Transverse colon (tissue), 4 donors: ENCODE measurements at regions not wholly inside any gene's neighbourhood (a gene's known extent, or its start where the extent isn't known, plus 50 kb on each side); places are given as distances from the start of the nearest gene placed in this dataset.

ENCODE experiments used
- DNase-seq: peaks from one replicate; pipeline ENCODE4 v3.0.0-alpha.2; 2019
- H3K27ac ChIP-seq, 4 donors: fragments of 200-600 bp; sonication (generic); 2 replicates each; pipeline ENCODE4 v1.5.1; 2016 to 2018; ENCODE audit warnings: inconsistent platforms in 4 of 4
- H3K27me3 ChIP-seq: fragments of 200-600 bp; sonication (generic); 2 replicates; pipeline ENCODE4 v1.5.1; 2017; ENCODE audit warnings: inconsistent platforms
- H3K36me3 ChIP-seq, 4 donors: fragments of 200-600 bp; sonication (generic); 2 replicates each; pipeline ENCODE4 v1.5.1; 2017 to 2019; ENCODE audit warnings: inconsistent platforms in 4 of 4
- H3K4me1 ChIP-seq, 4 donors: fragments of 200-600 bp; sonication (generic); 2 replicates each; pipeline ENCODE4 v1.5.1; 2017 to 2020; ENCODE audit warnings: inconsistent platforms in 4 of 4
- H3K4me3 ChIP-seq, 4 donors: fragments of 200-600 bp; sonication (generic); 1 replicate in 1 of 4; 2 replicates in 3 of 4; pipeline versions ENCODE4 v1.5.1 to v1.6.1; 2017 to 2019; ENCODE audit warnings: inconsistent platforms in 4 of 4
- H3K9me3 ChIP-seq, 2 donors: fragments of 200-600 bp; sonication (generic); 2 replicates each; pipeline ENCODE4 v1.5.1; 2017 to 2019; ENCODE audit warnings: inconsistent platforms in 2 of 2
- EP300 ChIP-seq: sonication (generic); formaldehyde crosslinking; IDR thresholded peaks from one replicate; pipeline ENCODE4 v1.6.1; 2017; ENCODE audit warnings: antibody characterized with exemption, low read depth
- POLR2A ChIP-seq: fragments of 450-650 bp; IDR thresholded peaks from one replicate; pipeline ENCODE4 v1.6.1; 2016; ENCODE audit warnings: antibody characterized with exemption, mild to moderate bottlenecking, moderate library complexity
- POLR2AphosphoS5 ChIP-seq, 3 donors: sonication (generic); formaldehyde crosslinking; IDR thresholded peaks; one replicate each; pipeline ENCODE4 v1.6.1; 2016; ENCODE audit warnings: antibody characterized with exemption in 3 of 3
- WGBS, 2 donors: methylation state at CpG; one replicate each; pipeline ENCODE4 v1.1.5; 2018; ENCODE audit warnings: low coverage in 1 of 2; 5-methylcytosine and 5-hydroxymethylcytosine counted together
- in situ Hi-C, 4 donors: fragments of 200-750 bp; cut with MboI; loops; one replicate each; pipeline versions ENCODE4 v1.15.0 to v1.15.1; 2017; ENCODE audit warnings: low sequenced_read_pairs in 3 of 4, low pct_ligation_motif_present in 1 of 4, low pct_unique_long_range_greater_than_20kb in 1 of 4
- intact Hi-C: fragments of 100-400 bp; cut with DNase I; formaldehyde crosslinking; loops from one replicate; pipeline ENCODE4 v1.15.1; 2023; ENCODE audit warnings: low total_unique reads
- TF ChIP-seq, protein P1 (sequence below), 5 experiments: fragments of 200-600 bp in 3 of 5; fragments of 450-650 bp in 2 of 5; sonication (generic) in 3 of 5; IDR thresholded peaks; 1 replicate in 2 of 5; 2 replicates in 3 of 5; pipeline ENCODE4 v1.5.1; 2016 to 2017; ENCODE audit warnings: antibody characterized with exemption in 5 of 5, inconsistent platforms in 3 of 5, mild to moderate bottlenecking in 2 of 5, moderate library complexity in 1 of 5

GRCh38 chr18:29225351-29225750, 1048.4 kb upstream of the CDH2 start:
- Histone ChIP-seq H3K4me3 (no peak overlapping the region), H3K27me3 (no peaks in the 10 kb centered on the region), H3K4me1 (no peaks in the 10 kb centered on the region), H3K9me3 (no peaks in the 10 kb centered on the region), H3K36me3 (no peaks in the 10 kb centered on the region), H3K27ac (no peak overlapping the region)
- no peak for DNase-seq
- in situ Hi-C loops = no loop called here
- TF ChIP-seq EP300 = no peak
- no peak for TF ChIP-seq POLR2AphosphoS5 (IDR thresholded peaks at IDR 0.05)
- TF ChIP-seq POLR2A = no peak
- TF ChIP-seq, protein P1, sequence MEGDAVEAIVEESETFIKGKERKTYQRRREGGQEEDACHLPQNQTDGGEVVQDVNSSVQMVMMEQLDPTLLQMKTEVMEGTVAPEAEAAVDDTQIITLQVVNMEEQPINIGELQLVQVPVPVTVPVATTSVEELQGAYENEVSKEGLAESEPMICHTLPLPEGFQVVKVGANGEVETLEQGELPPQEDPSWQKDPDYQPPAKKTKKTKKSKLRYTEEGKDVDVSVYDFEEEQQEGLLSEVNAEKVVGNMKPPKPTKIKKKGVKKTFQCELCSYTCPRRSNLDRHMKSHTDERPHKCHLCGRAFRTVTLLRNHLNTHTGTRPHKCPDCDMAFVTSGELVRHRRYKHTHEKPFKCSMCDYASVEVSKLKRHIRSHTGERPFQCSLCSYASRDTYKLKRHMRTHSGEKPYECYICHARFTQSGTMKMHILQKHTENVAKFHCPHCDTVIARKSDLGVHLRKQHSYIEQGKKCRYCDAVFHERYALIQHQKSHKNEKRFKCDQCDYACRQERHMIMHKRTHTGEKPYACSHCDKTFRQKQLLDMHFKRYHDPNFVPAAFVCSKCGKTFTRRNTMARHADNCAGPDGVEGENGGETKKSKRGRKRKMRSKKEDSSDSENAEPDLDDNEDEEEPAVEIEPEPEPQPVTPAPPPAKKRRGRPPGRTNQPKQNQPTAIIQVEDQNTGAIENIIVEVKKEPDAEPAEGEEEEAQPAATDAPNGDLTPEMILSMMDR (IDR thresholded peaks at IDR 0.05) = no peak
- intact Hi-C loops = no loop called here

DNA sequence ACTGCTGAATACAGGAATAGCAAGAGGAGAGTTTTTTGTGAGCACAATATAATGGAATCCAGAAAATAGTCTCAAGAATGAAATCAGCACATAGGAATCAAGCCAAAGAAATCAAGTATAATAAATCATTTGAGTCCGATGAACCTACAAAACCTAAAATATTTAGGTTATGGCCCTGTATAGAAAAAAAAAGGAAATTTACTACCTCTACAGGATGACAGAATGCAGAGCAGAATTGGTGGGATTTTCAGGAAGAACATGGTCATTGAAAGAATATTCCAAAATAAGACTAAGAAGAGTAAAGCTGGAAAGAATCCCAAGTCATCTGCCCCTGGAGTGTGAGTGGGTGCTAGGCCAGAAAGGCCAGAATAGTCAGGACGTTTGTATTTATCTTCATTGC, 1041.2 kb upstream of the CDH2 start:
- Histone ChIP-seq H3K27ac (no peak overlapping the region), H3K27me3 (no peaks in the 10 kb centered on the region), H3K4me1 (no peaks in the 10 kb centered on the region), H3K4me3 (no peak overlapping the region), H3K9me3 (no peaks in the 10 kb centered on the region), H3K36me3 (no peaks in the 10 kb centered on the region)
- 54 to 55% methylated on average over 2 of the region's 2 CpGs for WGBS, 2 donors
- DNase-seq = no peak
- no peak for TF ChIP-seq EP300
- TF ChIP-seq, protein P1 (IDR thresholded peaks at IDR 0.05) = no peak
- TF ChIP-seq POLR2AphosphoS5 (IDR thresholded peaks at IDR 0.05) = no peak
- no peak for TF ChIP-seq POLR2A
- intact Hi-C loops (no loop called here), in situ Hi-C loops (no loop called here)

DNA sequence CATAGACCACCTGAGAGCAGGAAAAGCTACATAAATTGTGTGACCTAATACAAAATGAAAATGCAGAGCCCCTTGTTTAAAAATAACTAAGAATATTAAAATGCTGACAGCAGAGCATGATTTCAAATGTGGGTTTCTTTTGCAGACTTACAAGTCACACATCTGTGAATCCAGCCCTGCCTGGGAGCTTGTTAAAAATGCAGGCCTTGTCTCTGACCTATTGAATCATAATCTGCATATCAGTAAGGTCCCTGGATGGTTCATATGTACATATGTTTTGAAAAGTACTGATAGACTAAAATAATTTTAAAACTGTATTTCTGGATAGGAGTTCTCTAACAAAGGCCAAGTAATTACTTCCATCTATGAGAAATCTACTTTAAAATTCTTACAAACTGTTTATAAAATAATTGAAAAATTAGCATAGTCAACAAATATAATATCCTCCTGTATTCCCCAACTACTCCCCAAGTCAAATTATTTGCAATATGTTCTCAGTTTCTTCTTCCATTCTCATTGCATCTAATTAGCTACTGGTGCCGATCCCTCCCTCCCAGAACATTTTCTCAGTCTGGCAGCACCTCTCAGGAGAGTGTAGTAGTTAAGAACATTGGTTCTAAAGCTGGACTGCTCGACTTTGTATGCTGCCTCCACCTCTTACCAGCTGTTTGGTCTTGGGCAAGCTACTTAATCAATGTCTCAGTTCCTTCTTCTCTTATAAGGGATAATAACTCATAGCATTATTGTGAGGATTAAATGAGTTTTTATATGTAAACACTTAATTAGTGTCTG, 1040.4 kb upstream of the CDH2 start:
- no peak overlapping the region for H3K27ac ChIP-seq
- TF ChIP-seq POLR2AphosphoS5 (IDR thresholded peaks at IDR 0.05) (no peak), POLR2A (no peak), EP300 (no peak)
- TF ChIP-seq, protein P1 (IDR thresholded peaks at IDR 0.05) = no peak

DNA sequence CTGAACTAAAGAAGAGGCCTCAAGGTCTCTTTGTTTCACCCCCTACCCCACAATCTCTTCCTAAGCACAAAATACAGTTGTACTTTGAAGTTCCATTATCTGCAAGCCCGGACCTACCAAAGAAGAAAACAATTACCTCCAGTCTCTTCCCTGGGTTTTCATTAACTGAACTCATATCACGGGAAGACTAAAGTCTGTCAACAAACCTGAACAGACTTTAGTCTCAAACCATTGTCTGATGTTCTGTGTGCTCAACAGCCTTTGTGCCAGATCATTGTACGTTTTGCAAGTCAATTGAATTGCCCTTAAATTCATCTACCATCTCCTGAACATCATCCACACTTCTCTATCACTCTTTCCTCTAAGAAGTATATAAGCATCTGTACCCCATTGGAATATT, 1021.9 kb upstream of the CDH2 start:
- H3K27ac ChIP-seq = no peak overlapping the region
- no peaks in the 10 kb centered on the region for H3K4me1 ChIP-seq
- intact Hi-C loops (no loop called here), in situ Hi-C loops (no loop called here)
- no peaks in the 10 kb centered on the region for H3K36me3 ChIP-seq
- no peaks in the 10 kb centered on the region for H3K9me3 ChIP-seq
- H3K4me3 ChIP-seq = no peak overlapping the region
- 30 to 37% methylated on average over 3 of the region's 3 CpGs for WGBS, 2 donors
- DNase-seq = no peak
- no peaks in the 10 kb centered on the region for H3K27me3 ChIP-seq
- no peak for TF ChIP-seq POLR2AphosphoS5 (IDR thresholded peaks at IDR 0.05)
- TF ChIP-seq, protein P1 (IDR thresholded peaks at IDR 0.05) = no peak
- no peak for TF ChIP-seq POLR2A
- TF ChIP-seq EP300 = no peak

More for the DNA sequence above, 1040.4 kb upstream of the CDH2 start:
- DNase-seq = no peak
- in situ Hi-C loops = no loop called here
- Histone ChIP-seq H3K27me3 (no peaks in the 10 kb centered on the region), H3K36me3 (no peaks in the 10 kb centered on the region), H3K9me3 (no peaks in the 10 kb centered on the region), H3K4me1 (no peaks in the 10 kb centered on the region), H3K4me3 (no peak overlapping the region)
- intact Hi-C loops = no loop called here
- 53 to 86% methylated on average over 1 to 2 of the region's 2 CpGs for WGBS, 2 donors
